B cell (primary cell): ENCODE measurements at regions not wholly inside any gene's neighbourhood (a gene's known extent, or its start where the extent isn't known, plus 50 kb on each side); places are given as distances from the start of the nearest gene placed in this dataset.

ENCODE experiments used
- ATAC-seq: fragments of 200-7000 bp; cut with Tn5 transposase; one replicate; pipeline ENCODE4 v1.10.0; 2021; ENCODE audit warnings: low read depth, mild to moderate bottlenecking, moderate number of reproducible peaks, moderate library complexity
- CTCF ChIA-PET: fragments of 350-600 bp; sonication (Branson Sonifier 250); formaldehyde crosslinking; loops from one replicate; lab custom pipeline; 2021; ENCODE audit warnings: antibody characterized with exemption, inconsistent platforms; lab: Charles Lee
- POLR2A ChIA-PET: fragments of 350-600 bp; sonication (Branson Sonifier 250); formaldehyde crosslinking; loops from one replicate; lab custom pipeline; 2021; ENCODE audit warnings: antibody characterized with exemption; lab: Charles Lee
- DNase-seq: peaks from one replicate; pipeline ENCODE4 v3.0.0; 2013
- H2AFZ ChIP-seq: 2 replicates; pipeline ENCODE4 v1.6.1; 2012; ENCODE audit warnings: mild to moderate bottlenecking, low read depth, low read length; ENCODE audit not compliant: insufficient read depth, poor library complexity, severe bottlenecking
- H3K27ac ChIP-seq, 2 donors: 1 replicate in 1 of 2; 2 replicates in 1 of 2; pipeline ENCODE4 v1.5.1; 2012 to 2013; ENCODE audit warnings: low read length in 2 of 2, mild to moderate bottlenecking in 2 of 2, moderate library complexity in 1 of 2
- H3K27me3 ChIP-seq, 4 experiments: fragments of 200-600 bp in 1 of 4; sonication (generic) in 1 of 4; replicated peaks in 1 of 4; 1 replicate in 2 of 4; 2 replicates in 2 of 4; pipeline versions ENCODE4 v1.6.1 to v1.7.0; 2013 to 2016; ENCODE audit warnings: low read length in 3 of 4, mild to moderate bottlenecking in 2 of 4, mixed read lengths in 1 of 4, moderate library complexity in 1 of 4; ENCODE audit not compliant: insufficient read depth in 4 of 4, control insufficient read depth in 3 of 4; ENCODE audit errors: control extremely low read depth in 1 of 4
- H3K36me3 ChIP-seq, 2 experiments: replicated peaks in 1 of 2; 1 replicate in 1 of 2; 2 replicates in 1 of 2; pipeline versions ENCODE4 v1.6.1 to v1.7.1; 2013; ENCODE audit warnings: low read length in 1 of 2; ENCODE audit not compliant: insufficient read depth in 2 of 2, control insufficient read depth in 1 of 2; ENCODE audit errors: control extremely low read depth in 1 of 2, extremely low read depth in 1 of 2
- H3K4me1 ChIP-seq, 2 donors: fragments of 200-600 bp in 1 of 2; sonication (generic) in 1 of 2; 1 replicate in 1 of 2; 2 replicates in 1 of 2; pipeline versions ENCODE4 v1.5.1 to v1.6.1; 2013 to 2017; ENCODE audit warnings: low read length in 2 of 2; ENCODE audit not compliant: control insufficient read depth in 2 of 2, insufficient read depth in 2 of 2
- H3K4me2 ChIP-seq: replicated peaks from 2 replicates; pipeline ENCODE3; 2012; ENCODE audit warnings: mild to moderate bottlenecking, low read depth, low read length; ENCODE audit not compliant: poor library complexity, severe bottlenecking
- H3K4me3 ChIP-seq, 5 experiments: fragments of 200-600 bp in 1 of 5; sonication (generic) in 1 of 5; 1 replicate in 3 of 5; 2 replicates in 2 of 5; pipeline versions ENCODE4 v1.5.1 to v1.7.0; 2011 to 2016; ENCODE audit warnings: low read length in 4 of 5, mild to moderate bottlenecking in 4 of 5, low read depth in 2 of 5, control low read depth in 1 of 5, moderate library complexity in 1 of 5; ENCODE audit not compliant: insufficient read depth in 1 of 5; ENCODE audit errors: control extremely low read depth in 1 of 5, extremely low read depth in 1 of 5
- H3K79me2 ChIP-seq: fragments of 200-600 bp; sonication (generic); one replicate; pipeline ENCODE4 v1.6.0; 2016; ENCODE audit warnings: low read length; ENCODE audit not compliant: control insufficient read depth, insufficient read depth
- H3K9ac ChIP-seq: fragments of 200-600 bp; sonication (generic); 2 replicates; pipeline ENCODE4 v1.6.1; 2017; ENCODE audit warnings: mild to moderate bottlenecking, low read length, moderate library complexity
- H3K9me3 ChIP-seq, 3 donors: one replicate each; pipeline versions ENCODE4 v1.6.1 to v1.7.1; 2013; ENCODE audit warnings: low read length in 2 of 3; ENCODE audit not compliant: control insufficient read depth in 2 of 3, insufficient read depth in 1 of 3; ENCODE audit errors: control extremely low read depth in 1 of 3
- H4K20me1 ChIP-seq: 2 replicates; pipeline ENCODE4 v1.6.0; 2012; ENCODE audit warnings: mild to moderate bottlenecking, low read length; ENCODE audit not compliant: insufficient read depth, control insufficient read depth, poor library complexity, severe bottlenecking
- H3K27ac Mint-ChIP-seq: one replicate; pipeline ENCODE4 v1.8.0; 2021; ENCODE audit warnings: mixed read lengths
- H3K27me3 Mint-ChIP-seq: one replicate; pipeline ENCODE4 v1.8.0; 2021; ENCODE audit warnings: mixed read lengths
- H3K4me1 Mint-ChIP-seq: one replicate; pipeline ENCODE4 v1.8.0; 2021; ENCODE audit warnings: mixed read lengths
- H3K4me3 Mint-ChIP-seq: one replicate; pipeline ENCODE4 v1.8.0; 2021; ENCODE audit warnings: mixed read lengths
- H3K9me3 Mint-ChIP-seq: one replicate; pipeline ENCODE4 v1.8.0; 2022; ENCODE audit warnings: mixed read lengths; ENCODE audit not compliant: insufficient read depth
- EZH2 ChIP-seq: IDR thresholded peaks from 2 replicates; pipeline ENCODE4 v1.6.1; 2012; ENCODE audit warnings: borderline replicate concordance, low read depth, mild to moderate bottlenecking, moderate library complexity, low read length; ENCODE audit not compliant: insufficient read depth, poor library complexity, severe bottlenecking
- WGBS: methylation state at CpG from one replicate; pipeline ENCODE4 v1.1.5; 2013; ENCODE audit warnings: missing lambda C conversion rate; ENCODE audit not compliant: insufficient coverage; 5-methylcytosine and 5-hydroxymethylcytosine counted together
- intact Hi-C: fragments of 100-400 bp; cut with micrococcal nuclease; formaldehyde crosslinking; loops from one replicate; pipeline ENCODE4 v1.10.0; 2022
- TF ChIP-seq, protein P1 (sequence below): fragments of 200-600 bp; IDR thresholded peaks from one replicate; pipeline ENCODE4 v1.8.0; 2022; ENCODE audit warnings: antibody characterized with exemption, mild to moderate bottlenecking

DNA sequence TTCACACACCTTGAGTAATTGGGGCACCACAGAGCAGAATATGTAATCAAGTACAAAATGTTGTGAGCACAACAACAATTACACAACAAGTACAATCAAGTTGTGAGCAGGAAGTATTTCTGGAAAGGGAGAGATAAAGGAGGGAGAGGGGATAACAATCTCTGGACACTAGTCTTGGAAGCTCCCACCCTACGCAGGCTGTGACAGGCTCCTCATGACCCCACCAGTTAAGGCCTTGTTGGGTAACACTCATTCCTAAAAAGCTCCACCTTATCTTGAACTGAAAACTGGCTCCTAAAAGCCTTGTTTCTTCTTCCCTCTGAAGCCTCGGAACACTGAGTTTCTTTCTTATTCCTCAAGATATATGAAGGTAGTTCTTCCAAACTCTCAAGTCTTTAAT is 806.0 kb downstream of the UQCRFS1 start:
- Histone ChIP-seq H3K9ac (no peak overlapping the region), H3K79me2 (no peaks in the 10 kb centered on the region), H3K27me3 (no peaks in the 10 kb centered on the region), H3K36me3 (no peaks in the 10 kb centered on the region), H3K4me3 (no peak overlapping the region), H4K20me1 (no peaks in the 10 kb centered on the region), H3K4me1 (no peaks in the 10 kb centered on the region), H2AFZ (no peak overlapping the region), H3K9me3 (peaks cover 0 to 20% (median 0%) of the 10 kb centered on the region in 3 donors), H3K27ac (no peak overlapping the region), H3K4me2 (no peak overlapping the region)
- TF ChIP-seq EZH2 = no peak
- TF ChIP-seq, protein P1, sequence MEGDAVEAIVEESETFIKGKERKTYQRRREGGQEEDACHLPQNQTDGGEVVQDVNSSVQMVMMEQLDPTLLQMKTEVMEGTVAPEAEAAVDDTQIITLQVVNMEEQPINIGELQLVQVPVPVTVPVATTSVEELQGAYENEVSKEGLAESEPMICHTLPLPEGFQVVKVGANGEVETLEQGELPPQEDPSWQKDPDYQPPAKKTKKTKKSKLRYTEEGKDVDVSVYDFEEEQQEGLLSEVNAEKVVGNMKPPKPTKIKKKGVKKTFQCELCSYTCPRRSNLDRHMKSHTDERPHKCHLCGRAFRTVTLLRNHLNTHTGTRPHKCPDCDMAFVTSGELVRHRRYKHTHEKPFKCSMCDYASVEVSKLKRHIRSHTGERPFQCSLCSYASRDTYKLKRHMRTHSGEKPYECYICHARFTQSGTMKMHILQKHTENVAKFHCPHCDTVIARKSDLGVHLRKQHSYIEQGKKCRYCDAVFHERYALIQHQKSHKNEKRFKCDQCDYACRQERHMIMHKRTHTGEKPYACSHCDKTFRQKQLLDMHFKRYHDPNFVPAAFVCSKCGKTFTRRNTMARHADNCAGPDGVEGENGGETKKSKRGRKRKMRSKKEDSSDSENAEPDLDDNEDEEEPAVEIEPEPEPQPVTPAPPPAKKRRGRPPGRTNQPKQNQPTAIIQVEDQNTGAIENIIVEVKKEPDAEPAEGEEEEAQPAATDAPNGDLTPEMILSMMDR = no peak
- DNase-seq (no peak), ATAC-seq (no peak)
- Mint-ChIP-seq H3K27ac (no peak overlapping the region), H3K4me1 (no peaks in the 10 kb centered on the region), H3K9me3 (no peaks in the 10 kb centered on the region), H3K4me3 (no peak overlapping the region), H3K27me3 (no peaks in the 10 kb centered on the region)
- ChIA-PET CTCF (no interaction called here), POLR2A (no interaction called here)
- intact Hi-C loops = no loop called here
- WGBS = no CpG with 5 or more reads among the region's 2 CpGs

DNA sequence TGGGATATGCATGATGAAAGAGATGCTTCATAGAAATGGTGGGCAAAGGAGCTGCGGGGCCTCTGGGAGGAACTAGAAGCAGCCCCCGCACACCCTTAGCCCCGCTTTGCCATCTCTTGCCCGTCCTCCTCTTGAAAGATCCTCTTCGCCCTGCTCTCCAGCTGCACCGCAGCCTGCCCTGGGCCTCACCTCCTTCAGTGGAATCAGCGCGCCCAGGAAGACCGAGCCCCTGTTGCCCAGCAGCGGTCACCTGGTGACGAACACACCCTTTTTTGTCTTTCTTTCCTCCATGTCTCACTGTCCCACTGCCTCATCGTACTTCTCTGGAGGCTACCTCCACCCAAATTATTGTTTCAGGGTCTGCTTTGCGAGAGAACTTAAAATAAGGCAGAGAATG is 807.6 kb downstream of the UQCRFS1 start:
- H3K9me3 Mint-ChIP-seq = no peaks in the 10 kb centered on the region
- intact Hi-C loops = no loop called here
- Histone ChIP-seq H3K9ac (no peak overlapping the region), H4K20me1 (no peaks in the 10 kb centered on the region), H3K4me1 (no peaks in the 10 kb centered on the region), H3K4me2 (no peak overlapping the region), H3K36me3 (no peaks in the 10 kb centered on the region), H3K9me3 (peaks cover 0 to 19% (median 0%) of the 10 kb centered on the region in 3 donors), H3K27me3 (no peaks in the 10 kb centered on the region), H2AFZ (no peak overlapping the region), H3K4me3 (no peak overlapping the region), H3K79me2 (no peaks in the 10 kb centered on the region), H3K27ac (no peak overlapping the region)
- CTCF ChIA-PET = no interaction called here
- DNase-seq = no peak
- WGBS = 97% methylated on average over 11 of the region's 13 CpGs
- POLR2A ChIA-PET = no interaction called here
- H3K27ac Mint-ChIP-seq = no peak overlapping the region
- no peak for ATAC-seq
- TF ChIP-seq, protein P1 = no peak
- TF ChIP-seq EZH2 = no peak
- no peak overlapping the region for H3K4me3 Mint-ChIP-seq
- no peaks in the 10 kb centered on the region for H3K27me3 Mint-ChIP-seq
- no peaks in the 10 kb centered on the region for H3K4me1 Mint-ChIP-seq
